Fibroblast of skin of back (primary cell): ENCODE measurements at regions not wholly inside any gene's neighbourhood (a gene's known extent, or its start where the extent isn't known, plus 50 kb on each side); places are given as distances from the start of the nearest gene placed in this dataset.

ENCODE experiments used
- DNase-seq: peaks from one replicate; pipeline ENCODE4 v3.0.0-alpha.2; 2013

- no peak for DNase-seq
These were observed 150.3 kb upstream of the TECRL start for GRCh38 chr4:64559571-64559970.

DNA sequence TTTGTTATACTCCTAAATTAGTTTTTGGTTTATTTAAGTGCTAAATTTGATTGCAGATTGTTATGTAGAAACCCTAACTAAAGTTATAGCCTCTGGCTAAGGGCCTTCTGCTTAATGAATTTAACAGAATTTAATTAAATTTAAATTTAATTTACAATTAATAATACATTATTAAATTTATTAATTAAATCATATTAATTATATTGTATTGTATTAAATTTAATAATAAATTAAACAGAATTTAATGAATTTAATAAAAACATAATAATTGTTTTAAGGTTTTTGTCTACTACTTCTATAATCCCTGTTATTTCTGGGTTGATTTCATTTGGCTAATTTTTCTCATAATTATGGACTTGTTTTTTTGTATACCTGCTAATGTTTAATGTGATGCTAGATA lies 141.9 kb upstream of the TECRL start:
- no peak for DNase-seq

GRCh38 chr4:64545593-64545992 lies 136.3 kb upstream of the TECRL start:
- DNase-seq, result no peak

DNA sequence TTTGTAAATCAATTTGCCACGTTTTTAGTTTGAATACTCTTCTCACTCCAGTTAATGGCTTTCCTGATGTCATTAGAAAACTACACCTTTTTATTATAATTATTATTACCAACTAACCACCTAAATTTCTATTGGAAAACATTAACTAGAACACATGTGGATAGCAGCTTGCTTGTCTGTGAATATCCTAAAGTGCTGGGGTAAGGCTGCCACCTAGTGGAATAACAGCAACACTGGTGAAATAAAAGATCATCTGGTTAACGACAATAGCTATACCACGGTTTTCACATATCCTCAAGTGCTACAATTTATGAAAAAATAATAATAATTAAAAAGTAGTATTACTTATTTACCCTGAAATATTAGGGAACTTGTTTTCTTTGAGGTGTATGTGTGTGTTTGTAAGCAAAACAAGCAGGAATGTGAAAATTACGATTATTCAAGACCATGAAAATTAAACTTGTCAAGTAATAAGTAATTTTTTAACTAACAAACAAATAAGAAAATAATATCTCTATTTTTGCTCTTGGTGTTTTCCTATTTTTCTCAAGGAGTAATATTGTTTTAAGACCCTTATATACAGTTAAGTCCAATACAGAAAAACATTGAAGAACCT lies 130.1 kb upstream of the TECRL start:
- peak; percentile 61 for DNase-seq

DNA sequence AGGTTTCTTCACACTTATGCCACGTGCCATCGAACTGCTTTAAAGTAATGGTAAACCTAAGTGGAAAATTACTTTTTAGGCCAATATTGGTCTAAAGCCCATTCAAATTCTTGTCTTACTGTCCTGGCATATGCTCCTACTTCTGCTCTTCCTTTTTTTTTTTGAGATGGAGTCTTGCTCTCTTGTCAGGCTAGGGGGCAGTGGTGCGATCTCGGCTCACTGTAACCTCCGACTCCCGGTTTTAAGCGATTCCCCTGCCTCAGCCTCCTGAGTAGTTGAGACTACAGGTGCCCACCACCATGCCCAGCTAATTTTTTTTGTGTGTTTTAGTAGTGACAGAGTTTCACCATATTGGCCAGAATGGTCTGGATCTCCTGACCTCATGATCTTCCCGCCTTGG lies 129.0 kb upstream of the TECRL start:
- no peak for DNase-seq

DNA sequence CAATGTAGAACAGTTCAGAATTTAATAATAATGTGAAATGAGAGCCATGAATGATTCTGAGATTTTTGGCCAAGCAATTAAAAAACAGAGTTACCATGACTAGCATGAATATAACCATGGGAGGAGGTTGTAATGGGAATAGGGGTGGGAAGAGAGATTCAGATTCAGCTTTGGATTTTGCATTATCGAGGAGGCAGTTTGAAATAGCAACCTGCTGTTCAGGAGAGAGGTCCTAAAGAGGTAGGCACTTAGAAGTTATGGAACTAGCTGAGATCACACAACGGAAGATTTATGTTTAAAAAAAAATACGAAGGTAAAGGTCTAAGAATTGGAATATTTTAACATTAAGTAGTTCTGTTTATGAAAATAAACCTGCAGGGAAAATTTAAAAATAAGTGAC lies 124.4 kb upstream of the TECRL start:
- DNase-seq, result no peak

- no peak for DNase-seq
These were observed 123.9 kb upstream of the TECRL start for GRCh38 chr4:64533159-64533558.

DNA sequence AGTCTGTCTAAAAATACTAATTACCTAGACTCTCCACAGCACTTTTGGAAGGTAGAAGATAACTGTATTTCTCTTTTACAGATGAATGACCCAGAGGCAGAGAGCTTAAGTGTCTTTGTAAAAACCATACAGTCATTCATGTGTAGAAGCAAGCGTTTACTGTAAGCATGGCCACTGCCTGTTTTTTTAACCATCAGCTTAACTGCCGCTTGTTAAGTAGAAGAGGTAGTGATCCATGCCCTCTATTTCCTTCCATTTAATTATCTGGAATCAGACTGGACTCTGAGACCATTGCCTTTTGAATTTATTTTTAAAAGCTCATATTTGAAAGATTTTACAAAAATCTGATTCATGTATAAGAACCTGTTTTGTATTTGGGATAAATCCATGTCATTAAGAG lies 111.2 kb upstream of the TECRL start:
- DNase-seq, result no peak

DNA sequence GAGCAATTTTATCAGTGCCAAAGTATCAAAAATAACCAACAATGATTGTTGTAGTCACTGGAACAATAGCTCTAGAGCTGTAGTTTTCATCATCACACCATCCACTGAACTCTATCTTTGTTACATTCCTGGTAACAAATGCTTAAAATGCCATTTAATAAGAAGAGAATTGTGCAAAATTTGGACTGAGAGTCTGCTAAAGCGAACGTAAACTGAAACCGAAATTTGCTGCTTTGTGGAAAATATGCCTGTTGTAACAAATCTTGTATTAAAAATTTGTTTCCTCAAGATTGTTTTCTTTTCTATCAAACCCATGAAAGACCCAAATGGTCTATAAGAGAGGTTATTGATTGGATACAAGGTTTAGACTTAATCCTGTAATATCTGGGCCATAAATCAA lies 109.3 kb upstream of the TECRL start:
- no peak for DNase-seq

GRCh38 chr4:64516176-64516575 lies 106.9 kb upstream of the TECRL start:
- no peak for DNase-seq

- no peak for DNase-seq
These were observed 98.8 kb upstream of the TECRL start for GRCh38 chr4:64508089-64508488.

GRCh38 chr4:64503945-64504675 lies 94.9 kb upstream of the TECRL start:
- no peak for DNase-seq

DNA sequence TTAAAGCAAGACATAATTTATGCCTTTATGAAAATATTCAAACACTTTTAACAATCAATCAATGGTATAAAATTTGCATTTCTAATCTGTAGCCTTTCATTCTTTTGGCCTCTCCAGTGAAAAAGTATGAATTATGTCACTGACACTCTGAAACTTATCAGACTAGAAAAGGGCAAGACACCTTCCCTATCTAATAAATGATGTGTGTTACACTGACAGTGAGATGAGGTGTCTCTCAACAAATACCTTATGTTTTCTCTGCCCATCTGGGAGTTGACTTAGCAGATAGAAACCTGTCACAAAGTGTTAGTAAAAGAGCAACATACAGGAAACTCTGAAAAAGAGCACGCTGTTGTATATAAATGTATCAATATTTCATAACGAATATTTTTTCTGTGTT lies 94.2 kb upstream of the TECRL start:
- no peak for DNase-seq

- peak; percentile 12 for DNase-seq
These were observed 88.2 kb upstream of the TECRL start for GRCh38 chr4:64497491-64497890.

- no peak for DNase-seq
These were observed 86.7 kb upstream of the TECRL start for GRCh38 chr4:64495946-64496345.

DNA sequence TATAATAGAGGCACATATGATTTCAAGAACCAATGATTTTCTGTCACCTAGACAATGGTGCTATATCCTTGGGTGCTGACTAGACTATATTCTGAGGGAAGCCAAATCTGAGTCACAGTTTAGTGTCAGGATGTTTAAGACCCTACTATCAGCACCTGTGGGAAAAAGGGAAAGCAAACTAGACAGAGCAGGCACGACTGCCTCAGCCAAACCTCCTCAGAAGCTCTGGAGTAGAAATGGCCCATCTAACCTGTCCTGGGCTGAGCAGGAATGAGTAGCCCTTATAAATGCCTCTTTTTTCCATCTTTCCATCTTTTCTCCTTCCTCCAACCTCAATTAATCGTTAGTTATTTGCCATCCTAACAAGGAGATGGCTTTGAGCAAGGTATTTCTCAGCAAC lies 80.4 kb upstream of the TECRL start:
- DNase-seq, result no peak

- DNase-seq, result no peak
These were observed 70.1 kb upstream of the TECRL start for GRCh38 chr4:64479338-64479737.

GRCh38 chr4:64477127-64477526 lies 67.9 kb upstream of the TECRL start:
- no peak for DNase-seq

- no peak for DNase-seq
These were observed 56.0 kb upstream of the TECRL start for GRCh38 chr4:64465263-64465662.

- no peak for DNase-seq
These were observed 55.3 kb upstream of the TECRL start for GRCh38 chr4:64464581-64464980.
